ENCODE measurements at regions not wholly inside any gene's neighbourhood (a gene's known extent, or its start where the extent isn't known, plus 50 kb on each side); places are given as distances from the start of the nearest gene placed in this dataset.

DNA sequence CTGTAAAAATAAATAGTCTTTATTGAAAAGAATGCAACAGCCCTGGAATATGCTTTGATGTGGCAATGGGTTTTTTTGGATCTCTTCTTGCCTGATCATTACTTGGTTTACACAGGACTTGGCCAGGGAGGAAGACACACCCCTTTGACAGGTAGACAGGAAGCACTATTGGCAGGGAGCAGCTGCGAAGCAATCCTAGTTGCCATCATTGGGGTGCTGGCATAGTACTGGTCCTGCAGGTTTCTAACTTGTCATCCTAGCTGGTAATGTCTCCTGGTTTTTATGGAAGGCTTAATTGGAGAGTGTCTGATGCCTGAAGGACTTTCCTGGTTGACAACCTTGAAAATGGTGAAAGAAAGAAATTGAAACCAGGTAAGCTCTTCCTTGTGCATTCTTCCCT lies 71.2 kb upstream of the CCN6 start:
- Histone ChIP-seq H3K4me3 (ENCODE audit: insufficient read length, low read depth) (no peak overlapping the region), H3K36me3 (ENCODE audit: insufficient read depth, insufficient read length, low read length) (no peaks in the 10 kb centered on the region), H3K9me3 (ENCODE audit: insufficient read depth, low read length) (peaks cover 1% of the 10 kb centered on the region; the same call in 1 of the 2 replicates), H3K4me1 (ENCODE audit: insufficient read depth, insufficient read length) (peaks cover 2% of the 10 kb centered on the region), H3K9ac (ENCODE audit: insufficient read length, low read depth) (no peak overlapping the region), H3K27me3 (ENCODE audit: insufficient read depth, insufficient read length) (no peaks in the 10 kb centered on the region)
- DNase-seq (ENCODE audit: low read depth, low spot score) = no peak
- TF ChIP-seq SUZ12 (IDR thresholded peaks at IDR 0.05; ENCODE audit: extremely low read depth, insufficient read depth, insufficient read length) (no peak), YY1 (IDR thresholded peaks at IDR 0.05; ENCODE audit: insufficient read depth, insufficient read length) (no peak), ZNF274 (IDR thresholded peaks at IDR 0.05; ENCODE audit: low read depth, low read length) (no peak)

DNA sequence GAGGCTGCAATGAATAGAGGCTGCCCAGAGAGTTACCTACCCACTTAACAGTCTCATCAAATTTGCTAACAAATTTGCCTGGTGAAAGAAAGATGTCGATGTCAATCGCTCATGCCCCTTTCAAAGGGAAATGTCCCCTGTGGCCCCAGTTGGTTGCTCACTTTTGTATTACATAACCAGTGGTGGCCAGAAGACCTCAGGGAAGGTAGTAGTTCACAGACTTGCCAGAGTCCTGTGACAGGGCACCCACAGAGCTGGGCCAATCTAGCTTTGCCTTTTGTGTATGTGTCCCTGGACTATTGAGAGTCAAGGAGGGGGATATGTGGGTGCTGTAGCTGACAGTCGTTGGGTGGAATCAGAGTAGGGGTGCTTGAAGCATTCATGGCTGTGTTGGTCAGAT lies 70.7 kb upstream of the CCN6 start:
- Histone ChIP-seq H3K9me3 (ENCODE audit: insufficient read depth, low read length) (peaks cover 6% of the 10 kb centered on the region; the same call in 1 of the 2 replicates), H3K4me3 (ENCODE audit: insufficient read length, low read depth) (no peak overlapping the region), H3K27me3 (ENCODE audit: insufficient read depth, insufficient read length) (no peaks in the 10 kb centered on the region), H3K36me3 (ENCODE audit: insufficient read depth, insufficient read length, low read length) (no peaks in the 10 kb centered on the region), H3K4me1 (ENCODE audit: insufficient read depth, insufficient read length) (peaks cover 2% of the 10 kb centered on the region), H3K9ac (ENCODE audit: insufficient read length, low read depth) (no peak overlapping the region)
- TF ChIP-seq SUZ12 (IDR thresholded peaks at IDR 0.05; ENCODE audit: extremely low read depth, insufficient read depth, insufficient read length) (no peak), ZNF274 (IDR thresholded peaks at IDR 0.05; ENCODE audit: low read depth, low read length) (no peak), YY1 (IDR thresholded peaks at IDR 0.05; ENCODE audit: insufficient read depth, insufficient read length) (no peak)
- DNase-seq (ENCODE audit: low read depth, low spot score) = no peak

DNA sequence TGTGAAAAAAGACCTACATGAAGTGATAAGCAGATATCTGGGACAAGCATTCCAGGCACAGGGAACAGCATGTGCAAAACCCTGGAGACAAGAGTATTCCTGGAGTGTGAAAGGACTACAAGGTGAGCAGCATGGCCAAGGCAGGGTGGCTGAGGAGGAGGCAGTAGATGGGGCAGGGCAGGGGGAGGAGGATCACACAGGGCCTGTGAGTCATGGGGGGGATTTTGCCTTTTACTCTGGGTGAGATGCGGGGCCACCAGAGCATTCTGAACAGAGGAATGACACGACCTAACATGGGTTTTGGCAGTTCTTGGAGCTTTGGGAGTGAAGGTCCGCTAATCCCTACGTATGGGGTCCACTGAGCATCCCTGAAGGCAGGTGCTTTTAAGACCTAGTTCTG lies 69.8 kb upstream of the CCN6 start:
- Histone ChIP-seq H3K9me3 (ENCODE audit: insufficient read depth, low read length) (peaks cover 8% of the 10 kb centered on the region; the same call in 1 of the 2 replicates), H3K36me3 (ENCODE audit: insufficient read depth, insufficient read length, low read length) (no peaks in the 10 kb centered on the region), H3K4me1 (ENCODE audit: insufficient read depth, insufficient read length) (peaks cover 2% of the 10 kb centered on the region), H3K9ac (ENCODE audit: insufficient read length, low read depth) (no peak overlapping the region), H3K27me3 (ENCODE audit: insufficient read depth, insufficient read length) (no peaks in the 10 kb centered on the region), H3K4me3 (ENCODE audit: insufficient read length, low read depth) (no peak overlapping the region)
- TF ChIP-seq YY1 (IDR thresholded peaks at IDR 0.05; ENCODE audit: insufficient read depth, insufficient read length) (no peak), ZNF274 (IDR thresholded peaks at IDR 0.05; ENCODE audit: low read depth, low read length) (no peak), SUZ12 (IDR thresholded peaks at IDR 0.05; ENCODE audit: extremely low read depth, insufficient read depth, insufficient read length) (no peak)
- no peak for DNase-seq (ENCODE audit: low read depth, low spot score)

DNA sequence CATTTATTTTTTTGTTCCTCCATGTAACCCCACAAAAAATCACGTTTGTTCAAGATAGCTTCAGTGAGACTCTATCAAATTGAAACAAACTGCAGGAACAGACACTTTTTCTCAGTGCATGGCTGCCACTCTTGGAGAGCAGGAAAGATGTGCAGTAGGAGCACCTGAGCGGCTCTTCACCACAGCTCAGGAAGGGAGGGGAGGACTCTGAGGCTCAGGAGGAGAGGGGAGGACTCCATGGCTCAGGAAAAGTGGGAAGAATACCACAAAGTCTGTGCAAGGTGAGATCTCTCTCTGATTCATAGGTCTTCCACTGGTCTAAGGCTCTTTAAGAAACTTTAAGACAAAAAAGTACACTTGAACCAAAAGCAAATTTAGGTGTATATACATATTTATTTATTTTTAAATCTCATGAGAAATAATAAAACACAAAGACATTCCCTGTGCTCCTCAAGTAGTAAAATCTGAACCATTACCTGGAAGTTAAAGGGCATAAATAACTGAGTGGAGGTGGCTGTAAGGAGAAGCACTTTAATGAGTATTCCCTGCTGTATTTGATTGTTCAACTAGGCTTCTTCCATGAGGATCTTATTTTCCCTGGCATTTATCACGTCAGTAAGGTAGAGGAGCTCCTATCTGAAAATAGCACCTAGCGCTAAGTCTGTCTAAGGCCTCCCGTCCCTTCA lies 69.2 kb upstream of the CCN6 start:
- no peak for DNase-seq (ENCODE audit: low read depth, low spot score)
- H3K27me3 ChIP-seq (ENCODE audit: insufficient read depth, insufficient read length) = no peaks in the 10 kb centered on the region
- TF ChIP-seq YY1 (IDR thresholded peaks at IDR 0.05; ENCODE audit: insufficient read depth, insufficient read length) (no peak), ZNF274 (IDR thresholded peaks at IDR 0.05; ENCODE audit: low read depth, low read length) (no peak), SUZ12 (IDR thresholded peaks at IDR 0.05; ENCODE audit: extremely low read depth, insufficient read depth, insufficient read length) (no peak)
- H3K9ac ChIP-seq (ENCODE audit: insufficient read length, low read depth) = no peak overlapping the region
- no peak overlapping the region for H3K4me3 ChIP-seq (ENCODE audit: insufficient read length, low read depth)
- H3K36me3 ChIP-seq (ENCODE audit: insufficient read depth, insufficient read length, low read length) = no peaks in the 10 kb centered on the region
- H3K4me1 ChIP-seq (ENCODE audit: insufficient read depth, insufficient read length) = peaks cover 2% of the 10 kb centered on the region
- H3K9me3 ChIP-seq (ENCODE audit: insufficient read depth, low read length) = peaks cover 8% of the 10 kb centered on the region; the same call in 1 of the 2 replicates

DNA sequence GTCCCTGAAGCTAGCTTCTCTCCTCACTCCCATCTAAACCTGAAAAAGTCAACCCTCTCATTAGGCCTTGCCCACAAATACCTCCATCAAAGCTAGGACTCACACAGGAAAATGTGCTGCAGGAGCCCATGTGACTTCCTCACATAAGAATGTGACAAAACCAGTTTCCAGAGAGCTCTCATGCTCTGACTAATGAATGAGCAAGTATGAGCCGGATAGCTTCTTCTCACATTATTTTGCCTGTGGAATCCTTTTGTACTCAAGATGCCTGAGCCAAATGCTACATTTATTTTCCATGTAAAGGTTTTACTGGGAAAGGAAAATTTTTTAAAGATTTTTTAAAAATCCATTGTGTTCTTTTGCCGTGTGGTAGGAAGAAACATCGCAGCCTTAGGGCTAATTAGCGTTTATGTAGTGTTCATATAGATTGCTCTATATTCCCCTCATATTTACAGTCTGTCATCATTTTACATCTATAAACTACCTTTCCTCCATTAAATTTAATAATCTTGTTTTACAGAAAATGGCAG lies 68.6 kb upstream of the CCN6 start:
- peaks cover 2% of the 10 kb centered on the region for H3K4me1 ChIP-seq (ENCODE audit: insufficient read depth, insufficient read length)
- no peaks in the 10 kb centered on the region for H3K27me3 ChIP-seq (ENCODE audit: insufficient read depth, insufficient read length)
- no peak for DNase-seq (ENCODE audit: low read depth, low spot score)
- H3K9ac ChIP-seq (ENCODE audit: insufficient read length, low read depth) = no peak overlapping the region
- no peaks in the 10 kb centered on the region for H3K36me3 ChIP-seq (ENCODE audit: insufficient read depth, insufficient read length, low read length)
- no peak for TF ChIP-seq YY1 (IDR thresholded peaks at IDR 0.05; ENCODE audit: insufficient read depth, insufficient read length)
- H3K4me3 ChIP-seq (ENCODE audit: insufficient read length, low read depth) = no peak overlapping the region
- H3K9me3 ChIP-seq (ENCODE audit: insufficient read depth, low read length) = peaks cover 8% of the 10 kb centered on the region; the same call in 1 of the 2 replicates

DNA sequence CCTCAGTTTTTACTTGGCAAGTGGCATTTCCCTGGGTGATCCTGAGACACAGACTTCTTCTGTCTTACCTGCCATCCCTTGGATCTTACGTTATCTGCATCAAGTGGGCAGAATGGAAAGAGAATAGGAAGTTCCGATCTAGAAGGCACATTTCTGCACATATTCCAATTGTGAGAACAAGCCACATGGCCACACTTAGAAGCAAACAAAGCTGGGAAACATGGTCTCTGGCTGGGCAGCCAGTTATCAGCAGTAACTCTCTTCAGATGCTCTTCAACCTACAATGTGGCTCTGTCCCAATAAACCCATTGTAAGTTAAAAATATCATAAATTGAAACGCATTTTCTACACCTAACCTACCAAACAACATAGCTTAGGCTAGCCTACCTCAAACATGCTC lies 67.3 kb upstream of the CCN6 start:
- DNase-seq (ENCODE audit: low read depth, low spot score) = no peak
- Histone ChIP-seq H3K36me3 (ENCODE audit: insufficient read depth, insufficient read length, low read length) (no peaks in the 10 kb centered on the region), H3K4me1 (ENCODE audit: insufficient read depth, insufficient read length) (peaks cover 2% of the 10 kb centered on the region), H3K9me3 (ENCODE audit: insufficient read depth, low read length) (peaks cover 8% of the 10 kb centered on the region; the same call in 1 of the 2 replicates), H3K4me3 (ENCODE audit: insufficient read length, low read depth) (no peak overlapping the region), H3K27me3 (ENCODE audit: insufficient read depth, insufficient read length) (no peaks in the 10 kb centered on the region), H3K9ac (ENCODE audit: insufficient read length, low read depth) (no peak overlapping the region)
- TF ChIP-seq YY1 (IDR thresholded peaks at IDR 0.05; ENCODE audit: insufficient read depth, insufficient read length) (no peak), ZNF274 (IDR thresholded peaks at IDR 0.05; ENCODE audit: low read depth, low read length) (no peak), SUZ12 (IDR thresholded peaks at IDR 0.05; ENCODE audit: extremely low read depth, insufficient read depth, insufficient read length) (no peak)

DNA sequence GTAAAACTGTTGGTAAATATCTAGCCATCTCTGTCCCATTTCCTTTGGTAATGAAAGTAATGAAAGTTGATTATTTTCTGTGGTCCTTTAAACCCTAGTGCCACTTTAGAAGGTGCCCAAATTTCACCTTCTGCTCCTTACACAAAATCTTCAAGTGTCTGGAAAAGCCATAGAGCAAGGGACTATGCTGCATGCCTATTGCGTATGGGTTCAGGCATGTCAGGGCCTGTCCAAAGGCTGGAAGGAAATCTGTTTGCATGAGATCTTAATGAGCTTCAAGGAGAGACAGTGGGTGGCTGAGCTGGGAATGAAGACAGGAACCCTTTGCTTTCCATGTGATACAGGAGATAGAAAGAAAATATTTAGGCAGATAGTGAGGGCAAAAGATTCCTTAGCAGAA lies 66.6 kb upstream of the CCN6 start:
- no peak for TF ChIP-seq SUZ12 (IDR thresholded peaks at IDR 0.05; ENCODE audit: extremely low read depth, insufficient read depth, insufficient read length)
- no peak for TF ChIP-seq ZNF274 (IDR thresholded peaks at IDR 0.05; ENCODE audit: low read depth, low read length)
- no peak for TF ChIP-seq YY1 (IDR thresholded peaks at IDR 0.05; ENCODE audit: insufficient read depth, insufficient read length)
- no peak overlapping the region for H3K4me3 ChIP-seq (ENCODE audit: insufficient read length, low read depth)
- H3K4me1 ChIP-seq (ENCODE audit: insufficient read depth, insufficient read length) = peaks cover 2% of the 10 kb centered on the region
- peaks cover 8% of the 10 kb centered on the region; the same call in 1 of the 2 replicates for H3K9me3 ChIP-seq (ENCODE audit: insufficient read depth, low read length)
- no peak overlapping the region for H3K9ac ChIP-seq (ENCODE audit: insufficient read length, low read depth)
- H3K36me3 ChIP-seq (ENCODE audit: insufficient read depth, insufficient read length, low read length) = no peaks in the 10 kb centered on the region
- no peaks in the 10 kb centered on the region for H3K27me3 ChIP-seq (ENCODE audit: insufficient read depth, insufficient read length)
- no peak for DNase-seq (ENCODE audit: low read depth, low spot score)
